Glomerular endothelial cell (primary cell): ENCODE measurements at regions not wholly inside any gene's neighbourhood (a gene's known extent, or its start where the extent isn't known, plus 50 kb on each side); places are given as distances from the start of the nearest gene placed in this dataset.
"Not testable (repeated sequence)": the region's sequence is repeated elsewhere in the genome, so short reads cannot be mapped to it uniquely, and the experiment has no call there.

Experiments
- DNase-seq: peaks from one replicate; pipeline ENCODE4 v3.0.0-alpha.2; 2011; ENCODE audit warnings: low read depth, low spot score; ENCODE audit errors: extremely low read depth

GRCh38 chr6:73932866-73933265 is 236.9 kb downstream of the CD109 start:
- DNase-seq, result no peak

GRCh38 chr6:73929405-73929804 is 233.4 kb downstream of the CD109 start:
- no peak for DNase-seq

- no peak for DNase-seq
These were observed 231.4 kb downstream of the CD109 start for GRCh38 chr6:73927421-73927820.

- DNase-seq, result not testable (repeated sequence)
These were observed 229.7 kb downstream of the CD109 start for GRCh38 chr6:73925703-73926102.

GRCh38 chr6:73923905-73924485 is 228.0 kb downstream of the CD109 start:
- no peak for DNase-seq

GRCh38 chr6:73903155-73903554 is 207.2 kb downstream of the CD109 start:
- no peak for DNase-seq

GRCh38 chr6:73901986-73902385 is 206.0 kb downstream of the CD109 start:
- no peak for DNase-seq

- DNase-seq, result no peak
These were observed 205.3 kb downstream of the CD109 start for GRCh38 chr6:73901311-73901710.

- no peak for DNase-seq
These were observed 202.6 kb downstream of the CD109 start for GRCh38 chr6:73898599-73898998.

GRCh38 chr6:73893696-73894095 is 197.7 kb downstream of the CD109 start:
- DNase-seq, result no peak

GRCh38 chr6:73888050-73888449 is 192.0 kb downstream of the CD109 start:
- DNase-seq, result no peak

GRCh38 chr6:73885393-73885792 is 189.4 kb downstream of the CD109 start:
- no peak for DNase-seq

GRCh38 chr6:73884540-73884939 is 188.5 kb downstream of the CD109 start:
- no peak for DNase-seq

- no peak for DNase-seq
These were observed 183.7 kb downstream of the CD109 start for GRCh38 chr6:73879501-73880293.

- DNase-seq, result no peak
These were observed 182.4 kb downstream of the CD109 start for GRCh38 chr6:73878403-73878802.
